Transverse colon (tissue), 4 donors: ENCODE measurements at regions not wholly inside any gene's neighbourhood (a gene's known extent, or its start where the extent isn't known, plus 50 kb on each side); places are given as distances from the start of the nearest gene placed in this dataset.

Experiments used
- CTCF ChIP-seq, 5 experiments: fragments of 200-600 bp in 3 of 5; fragments of 450-650 bp in 2 of 5; sonication (generic) in 3 of 5; IDR thresholded peaks; 1 replicate in 2 of 5; 2 replicates in 3 of 5; pipeline ENCODE4 v1.5.1; 2016 to 2017; ENCODE audit warnings: antibody characterized with exemption in 5 of 5, inconsistent platforms in 3 of 5, mild to moderate bottlenecking in 2 of 5, moderate library complexity in 1 of 5
- EP300 ChIP-seq: sonication (generic); formaldehyde crosslinking; IDR thresholded peaks from one replicate; pipeline ENCODE4 v1.6.1; 2017; ENCODE audit warnings: antibody characterized with exemption, low read depth
- POLR2A ChIP-seq: fragments of 450-650 bp; IDR thresholded peaks from one replicate; pipeline ENCODE4 v1.6.1; 2016; ENCODE audit warnings: antibody characterized with exemption, mild to moderate bottlenecking, moderate library complexity
- POLR2AphosphoS5 ChIP-seq, 3 donors: sonication (generic); formaldehyde crosslinking; IDR thresholded peaks; one replicate each; pipeline ENCODE4 v1.6.1; 2016; ENCODE audit warnings: antibody characterized with exemption in 3 of 3

DNA sequence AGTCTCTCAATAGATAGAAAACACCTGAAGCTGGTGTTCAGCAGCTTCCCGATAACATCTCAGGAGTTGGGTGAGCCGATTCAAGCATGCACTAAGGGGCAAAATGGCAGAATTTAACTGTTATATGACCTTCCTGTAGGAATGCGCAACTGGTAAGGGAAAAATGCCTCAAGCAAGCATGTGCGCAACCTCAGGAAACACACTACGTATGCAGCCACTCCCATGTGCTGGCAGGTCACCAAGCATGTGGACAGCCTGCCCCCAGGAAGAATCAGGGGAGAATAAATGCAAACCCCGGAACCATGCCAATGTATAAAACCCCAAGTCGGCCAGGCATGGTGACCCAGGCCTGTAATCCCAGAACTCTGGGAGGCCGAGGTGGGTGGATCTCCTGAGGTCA, 645.6 kb downstream of the NYAP2 start:
- TF ChIP-seq CTCF (IDR thresholded peaks at IDR 0.05) = no peak
- no peak for TF ChIP-seq POLR2AphosphoS5 (IDR thresholded peaks at IDR 0.05)
- no peak for TF ChIP-seq POLR2A
- no peak for TF ChIP-seq EP300
